ENCODE measurements at regions not wholly inside any gene's neighbourhood (a gene's known extent, or its start where the extent isn't known, plus 50 kb on each side); places are given as distances from the start of the nearest gene placed in this dataset.

DNA sequence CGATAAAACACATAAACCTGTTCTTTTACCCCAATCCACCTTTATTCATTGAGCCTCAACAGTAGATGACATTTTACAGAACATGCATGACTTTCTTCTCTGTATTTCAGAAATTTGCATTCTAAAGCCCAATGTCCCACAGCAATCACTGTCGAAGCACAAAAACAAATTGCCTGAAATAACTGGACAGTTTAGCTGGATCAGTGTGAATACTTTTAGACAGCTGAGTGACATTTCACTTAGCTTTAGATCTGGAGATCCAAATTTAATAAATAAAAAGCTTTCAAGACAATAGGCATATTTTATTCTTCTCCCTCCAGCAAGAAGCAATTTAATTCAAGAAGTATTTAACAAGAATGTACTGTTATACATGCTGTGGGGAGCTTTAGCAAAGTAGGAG is 109.1 kb upstream of the FSCB start:
- TF ChIP-seq, protein P1, sequence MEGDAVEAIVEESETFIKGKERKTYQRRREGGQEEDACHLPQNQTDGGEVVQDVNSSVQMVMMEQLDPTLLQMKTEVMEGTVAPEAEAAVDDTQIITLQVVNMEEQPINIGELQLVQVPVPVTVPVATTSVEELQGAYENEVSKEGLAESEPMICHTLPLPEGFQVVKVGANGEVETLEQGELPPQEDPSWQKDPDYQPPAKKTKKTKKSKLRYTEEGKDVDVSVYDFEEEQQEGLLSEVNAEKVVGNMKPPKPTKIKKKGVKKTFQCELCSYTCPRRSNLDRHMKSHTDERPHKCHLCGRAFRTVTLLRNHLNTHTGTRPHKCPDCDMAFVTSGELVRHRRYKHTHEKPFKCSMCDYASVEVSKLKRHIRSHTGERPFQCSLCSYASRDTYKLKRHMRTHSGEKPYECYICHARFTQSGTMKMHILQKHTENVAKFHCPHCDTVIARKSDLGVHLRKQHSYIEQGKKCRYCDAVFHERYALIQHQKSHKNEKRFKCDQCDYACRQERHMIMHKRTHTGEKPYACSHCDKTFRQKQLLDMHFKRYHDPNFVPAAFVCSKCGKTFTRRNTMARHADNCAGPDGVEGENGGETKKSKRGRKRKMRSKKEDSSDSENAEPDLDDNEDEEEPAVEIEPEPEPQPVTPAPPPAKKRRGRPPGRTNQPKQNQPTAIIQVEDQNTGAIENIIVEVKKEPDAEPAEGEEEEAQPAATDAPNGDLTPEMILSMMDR (IDR thresholded peaks at IDR 0.05), result no peak
- TF ChIP-seq POLR2A (IDR thresholded peaks at IDR 0.05), result no peak
- H3K27ac ChIP-seq, result no peak overlapping the region
- no peaks in the 10 kb centered on the region for H3K4me1 ChIP-seq
- no peaks in the 10 kb centered on the region for H3K9me3 ChIP-seq
- H3K4me3 ChIP-seq, result no peak overlapping the region
- H3K36me3 ChIP-seq, result no peaks in the 10 kb centered on the region
- DNase-seq, result no peak
- no peaks in the 10 kb centered on the region for H3K27me3 ChIP-seq

DNA sequence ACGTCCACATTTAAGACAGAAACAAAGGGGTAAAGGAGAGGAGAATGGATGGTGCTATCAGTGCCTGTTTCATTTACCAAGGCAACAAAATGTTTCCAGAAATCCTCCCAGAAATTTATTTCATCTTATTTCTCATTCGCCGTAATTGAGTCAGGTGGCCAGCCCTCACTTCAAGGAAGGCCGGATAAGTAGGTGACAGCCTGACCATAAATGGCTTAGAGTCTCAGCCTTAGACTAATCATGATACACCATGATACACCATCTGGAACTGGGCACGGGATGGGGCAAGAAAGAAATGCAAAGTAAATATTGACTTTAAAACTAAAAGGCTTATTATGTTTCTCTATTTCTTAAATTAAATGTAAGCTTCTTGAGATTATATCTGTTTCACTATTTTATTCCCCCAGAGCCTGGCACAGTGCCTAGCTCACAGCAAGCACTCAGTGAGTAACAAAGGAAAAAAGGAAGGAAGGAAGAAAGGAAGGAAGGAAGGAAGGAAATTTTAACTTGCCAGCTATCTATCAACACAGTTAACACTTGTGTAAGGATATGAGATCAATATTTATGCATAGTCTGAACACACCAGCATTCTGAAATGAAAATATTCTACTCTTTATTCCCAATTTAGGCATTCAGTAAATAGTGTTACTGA is 106.1 kb upstream of the FSCB start:
- DNase-seq, result no peak
- TF ChIP-seq POLR2A (IDR thresholded peaks at IDR 0.05), result no peak
- H3K4me1 ChIP-seq, result no peaks in the 10 kb centered on the region
- H3K9me3 ChIP-seq, result no peaks in the 10 kb centered on the region
- no peak overlapping the region for H3K4me3 ChIP-seq
- H3K36me3 ChIP-seq, result no peaks in the 10 kb centered on the region
- no peaks in the 10 kb centered on the region for H3K27me3 ChIP-seq
- H3K27ac ChIP-seq, result no peak overlapping the region

DNA sequence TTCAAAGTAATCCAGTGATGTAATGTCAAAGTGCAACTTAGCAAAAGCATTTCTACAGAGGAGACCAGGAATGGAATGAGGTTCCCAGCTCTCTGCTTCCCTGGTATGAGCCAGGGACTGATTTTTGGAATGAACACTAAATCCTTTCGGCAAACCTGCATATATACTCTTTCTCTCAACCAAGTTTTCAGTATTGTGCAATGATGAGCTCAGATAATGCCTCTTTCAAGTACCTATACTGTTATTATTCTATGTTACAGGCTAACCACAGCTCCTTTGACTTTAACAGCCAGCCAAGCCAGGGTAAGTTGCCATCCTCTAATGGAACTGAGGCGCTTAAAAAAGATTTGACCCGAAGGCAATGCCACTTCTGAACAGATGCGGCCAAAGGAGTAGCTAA is 104.9 kb upstream of the FSCB start:
- peaks cover 0 to 2% (median 0%) of the 10 kb centered on the region in 4 donors for H3K9me3 ChIP-seq
- H3K27me3 ChIP-seq, result no peaks in the 10 kb centered on the region
- no peaks in the 10 kb centered on the region for H3K36me3 ChIP-seq
- H3K4me3 ChIP-seq, result no peak overlapping the region
- TF ChIP-seq, protein P1 (IDR thresholded peaks at IDR 0.05), result no peak
- TF ChIP-seq POLR2A (IDR thresholded peaks at IDR 0.05), result no peak
- H3K4me1 ChIP-seq, result no peaks in the 10 kb centered on the region
- no peak for DNase-seq
- H3K27ac ChIP-seq, result no peak overlapping the region

DNA sequence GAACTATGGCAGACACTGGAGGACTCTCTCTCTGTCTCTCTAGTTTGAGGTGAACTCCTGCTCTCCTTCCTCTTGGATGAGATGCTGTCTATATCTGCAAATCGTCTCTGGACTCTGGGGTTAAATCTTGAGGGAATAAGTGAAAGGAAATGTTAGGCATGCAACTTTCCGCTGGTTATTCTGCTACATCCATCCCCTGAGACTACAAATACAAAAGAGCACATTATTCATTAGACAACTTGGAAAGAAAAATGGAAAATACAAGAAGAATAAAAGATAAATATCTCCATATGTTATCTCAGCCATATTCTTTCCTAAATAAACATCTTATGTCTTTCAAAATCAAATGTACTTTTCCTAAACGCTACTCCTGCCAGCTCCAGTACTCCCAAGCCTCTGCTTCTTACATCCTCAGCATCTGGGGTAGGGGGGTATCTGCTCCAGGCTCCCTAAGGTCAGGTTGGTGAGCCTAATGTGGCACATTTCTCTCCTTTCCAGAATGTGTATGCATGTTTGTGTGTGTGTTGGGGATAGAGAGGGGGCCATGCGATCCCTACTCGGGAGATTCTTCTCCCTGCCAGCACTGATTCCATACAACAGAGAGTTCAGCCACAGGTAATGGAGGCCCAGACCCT is 102.9 kb upstream of the FSCB start:
- Histone ChIP-seq H3K36me3 (no peaks in the 10 kb centered on the region), H3K9me3 (peaks cover 0 to 2% (median 0%) of the 10 kb centered on the region in 4 donors), H3K4me3 (no peak overlapping the region), H3K27me3 (no peaks in the 10 kb centered on the region), H3K27ac (no peak overlapping the region), H3K4me1 (no peaks in the 10 kb centered on the region)
- TF ChIP-seq, protein P1 (IDR thresholded peaks at IDR 0.05), result no peak
- TF ChIP-seq POLR2A (IDR thresholded peaks at IDR 0.05), result no peak
- no peak for DNase-seq

DNA sequence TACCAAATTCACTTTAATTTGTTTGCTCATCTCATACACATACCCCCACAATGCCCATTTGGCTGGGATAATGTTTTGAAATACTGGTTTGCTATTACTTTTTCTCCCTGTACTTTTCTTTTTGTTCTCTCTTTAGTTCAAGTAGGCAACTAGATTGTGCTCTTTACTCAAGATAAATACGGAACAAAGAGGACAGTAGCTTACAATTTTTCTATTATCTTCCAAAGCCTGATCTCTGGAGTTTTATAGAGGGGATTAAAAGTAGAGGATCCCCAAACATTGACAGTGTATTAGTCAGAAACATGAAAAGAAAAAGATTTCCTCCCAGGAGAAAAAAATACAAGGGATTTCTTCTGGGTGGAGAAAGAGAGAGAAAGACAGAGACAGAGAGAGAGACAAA is 102.1 kb upstream of the FSCB start:
- Histone ChIP-seq H3K4me3 (no peak overlapping the region), H3K9me3 (peaks cover 0 to 2% (median 0%) of the 10 kb centered on the region in 4 donors), H3K27me3 (no peaks in the 10 kb centered on the region), H3K4me1 (no peaks in the 10 kb centered on the region), H3K27ac (no peak overlapping the region), H3K36me3 (no peaks in the 10 kb centered on the region)
- no peak for DNase-seq
- TF ChIP-seq, protein P1 (IDR thresholded peaks at IDR 0.05), result no peak
- TF ChIP-seq POLR2A (IDR thresholded peaks at IDR 0.05), result no peak

DNA sequence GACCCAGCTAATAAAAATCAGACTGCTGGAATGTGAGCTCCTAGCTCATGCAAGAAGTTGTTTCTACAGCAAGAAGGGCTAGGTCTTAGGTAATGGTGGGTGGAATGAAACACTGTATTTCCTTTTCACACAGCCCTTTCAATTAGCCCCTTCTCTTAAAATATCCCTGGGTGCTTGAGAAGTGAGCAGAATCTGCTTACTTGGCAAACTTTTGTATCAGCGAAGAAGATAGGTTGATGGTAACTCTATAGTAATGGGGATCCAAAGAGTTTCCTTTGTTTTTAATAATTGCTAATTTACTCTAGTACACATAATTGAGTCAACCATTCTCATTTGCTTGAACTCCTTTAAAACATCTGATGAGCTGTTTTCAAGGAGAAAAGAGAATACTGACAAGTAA is 100.6 kb upstream of the FSCB start:
- Histone ChIP-seq H3K27ac (no peak overlapping the region), H3K4me3 (no peak overlapping the region), H3K36me3 (no peaks in the 10 kb centered on the region), H3K27me3 (no peaks in the 10 kb centered on the region), H3K4me1 (no peaks in the 10 kb centered on the region), H3K9me3 (peaks cover 0 to 2% (median 0%) of the 10 kb centered on the region in 4 donors)
- no peak for DNase-seq
- TF ChIP-seq, protein P1 (IDR thresholded peaks at IDR 0.05), result no peak
- no peak for TF ChIP-seq POLR2A (IDR thresholded peaks at IDR 0.05)

All from Peyer's patch (tissue), 4 donors.